ENCODE measurements at regions not wholly inside any gene's neighbourhood (a gene's known extent, or its start where the extent isn't known, plus 50 kb on each side); places are given as distances from the start of the nearest gene placed in this dataset.

GRCh38 chr5:145222622-145223021 is 612.5 kb downstream of the PRELID2 start:
- no peak for TF ChIP-seq CTCF (IDR thresholded peaks at IDR 0.05)
- intact Hi-C loops (cut with DNase I, micrococcal nuclease), result no loop called here
- no peak overlapping the region for H3K4me3 ChIP-seq
- no peak for ATAC-seq
- H3K4me1 ChIP-seq (ENCODE audit: low read depth), result no peaks in the 10 kb centered on the region
- no peak for DNase-seq
- H3K9me3 ChIP-seq, result no peaks in the 10 kb centered on the region
- no peaks in the 10 kb centered on the region for H3K36me3 ChIP-seq (ENCODE audit: low read depth)

- ATAC-seq (no peak), DNase-seq (no peak)
- Histone ChIP-seq H3K36me3 (ENCODE audit: low read depth) (no peaks in the 10 kb centered on the region), H3K4me1 (ENCODE audit: low read depth) (no peaks in the 10 kb centered on the region), H3K4me3 (no peak overlapping the region), H3K9me3 (no peaks in the 10 kb centered on the region)
- intact Hi-C loops (cut with DNase I, micrococcal nuclease), result no loop called here
- no peak for TF ChIP-seq CTCF (IDR thresholded peaks at IDR 0.05)
Observed at GRCh38 chr5:145221416-145221815, 613.7 kb downstream of the PRELID2 start.

GRCh38 chr5:145220481-145220880 is 614.7 kb downstream of the PRELID2 start:
- H3K9me3 ChIP-seq, result no peaks in the 10 kb centered on the region
- intact Hi-C loops (cut with DNase I, micrococcal nuclease), result no loop called here
- H3K36me3 ChIP-seq (ENCODE audit: low read depth), result no peaks in the 10 kb centered on the region
- no peak overlapping the region for H3K4me3 ChIP-seq
- no peaks in the 10 kb centered on the region for H3K4me1 ChIP-seq (ENCODE audit: low read depth)
- DNase-seq (no peak), ATAC-seq (no peak)
- no peak for TF ChIP-seq CTCF (IDR thresholded peaks at IDR 0.05)

GRCh38 chr5:145218982-145219381 is 616.2 kb downstream of the PRELID2 start:
- Histone ChIP-seq H3K4me1 (ENCODE audit: low read depth) (no peaks in the 10 kb centered on the region), H3K36me3 (ENCODE audit: low read depth) (no peaks in the 10 kb centered on the region), H3K9me3 (no peaks in the 10 kb centered on the region), H3K4me3 (no peak overlapping the region)
- TF ChIP-seq CTCF (IDR thresholded peaks at IDR 0.05), result no peak
- DNase-seq (no peak), ATAC-seq (no peak)
- intact Hi-C loops (cut with DNase I, micrococcal nuclease), result no loop called here

GRCh38 chr5:145218019-145218418 is 617.1 kb downstream of the PRELID2 start:
- DNase-seq, result no peak
- H3K4me1 ChIP-seq (ENCODE audit: low read depth), result no peaks in the 10 kb centered on the region
- intact Hi-C loops (cut with DNase I, micrococcal nuclease), result no loop called here
- no peak for TF ChIP-seq CTCF (IDR thresholded peaks at IDR 0.05)
- no peaks in the 10 kb centered on the region for H3K9me3 ChIP-seq
- no peak overlapping the region for H3K4me3 ChIP-seq
- ATAC-seq, result no peak
- H3K36me3 ChIP-seq (ENCODE audit: low read depth), result no peaks in the 10 kb centered on the region

GRCh38 chr5:145210020-145210419 is 625.1 kb downstream of the PRELID2 start:
- DNase-seq (no peak), ATAC-seq (no peak)
- Histone ChIP-seq H3K4me1 (ENCODE audit: low read depth) (no peaks in the 10 kb centered on the region), H3K36me3 (ENCODE audit: low read depth) (no peaks in the 10 kb centered on the region), H3K4me3 (no peak overlapping the region), H3K9me3 (no peaks in the 10 kb centered on the region)
- intact Hi-C loops (cut with DNase I, micrococcal nuclease), result no loop called here
- TF ChIP-seq CTCF (IDR thresholded peaks at IDR 0.05), result no peak
